Neural cell (in vitro differentiated cells): ENCODE measurements at regions not wholly inside any gene's neighbourhood (a gene's known extent, or its start where the extent isn't known, plus 50 kb on each side); places are given as distances from the start of the nearest gene placed in this dataset.

Experiments used
- H2AFZ ChIP-seq: fragments of 200-600, 300-800 bp; sonication (generic), shearing (Covaris generic); 2 replicates; pipeline ENCODE4 v1.6.0; 2014; ENCODE audit warnings: low read depth, mild to moderate bottlenecking, antibody characterized with exemption, low read length, moderate library complexity
- H3F3A ChIP-seq: fragments of 200-600 bp; shearing (Covaris generic); 2 replicates; pipeline ENCODE4 v1.6.1; 2016; ENCODE audit warnings: mild to moderate bottlenecking, moderate library complexity, mixed read lengths, antibody characterized with exemption, low read length; ENCODE audit not compliant: insufficient read depth, poor library complexity, severe bottlenecking
- H3K27ac ChIP-seq: fragments of 200-600, 300-800 bp; sonication (generic), shearing (Covaris generic); 2 replicates; pipeline ENCODE4 v1.5.1; 2014; ENCODE audit warnings: mild to moderate bottlenecking, low read length, moderate library complexity
- H3K27me3 ChIP-seq: fragments of 300-800, 200-600 bp; sonication (generic), shearing (Covaris generic); 2 replicates; pipeline ENCODE4 v1.6.0; 2014; ENCODE audit warnings: mild to moderate bottlenecking, low read depth, low read length, moderate library complexity; ENCODE audit not compliant: insufficient read depth
- H3K36me3 ChIP-seq: fragments of 300-800, 200-600 bp; sonication (generic), shearing (Covaris generic); 2 replicates; pipeline ENCODE4 v1.5.1; 2014; ENCODE audit warnings: mild to moderate bottlenecking, antibody characterized with exemption, low read length, moderate library complexity; ENCODE audit not compliant: insufficient read depth
- H3K4me2 ChIP-seq: fragments of 300-800, 200-600 bp; sonication (generic), shearing (Covaris generic); 2 replicates; pipeline ENCODE4 v1.6.0; 2014; ENCODE audit warnings: mild to moderate bottlenecking, low read length
- H3K4me3 ChIP-seq: fragments of 300-800, 200-600 bp; sonication (generic), shearing (Covaris generic); 2 replicates; pipeline ENCODE4 v1.5.1; 2014; ENCODE audit warnings: mild to moderate bottlenecking, low read length, moderate library complexity
- H3K79me2 ChIP-seq: fragments of 200-600 bp; shearing (Covaris generic); replicated peaks from 2 replicates; pipeline ENCODE4 v1.6.0; 2014; ENCODE audit warnings: mild to moderate bottlenecking, low read length, moderate library complexity; ENCODE audit not compliant: insufficient read depth
- H3K9ac ChIP-seq: fragments of 300-800, 200-600 bp; sonication (generic), shearing (Covaris generic); 2 replicates; pipeline ENCODE4 v1.6.1; 2016; ENCODE audit warnings: mild to moderate bottlenecking, low read length, mixed read lengths
- H3K9me2 ChIP-seq: fragments of 200-600 bp; shearing (Covaris generic); 2 replicates; pipeline ENCODE4 v1.6.1; 2016; ENCODE audit warnings: mild to moderate bottlenecking, low read length, mixed read lengths; ENCODE audit not compliant: insufficient read depth
- H3K9me3 ChIP-seq: fragments of 200-600, 300-800 bp; sonication (generic), shearing (Covaris generic); 2 replicates; pipeline ENCODE4 v1.6.1; 2016; ENCODE audit warnings: mild to moderate bottlenecking, mixed run types, low read length, moderate library complexity, mixed read lengths
- H4K20me1 ChIP-seq: fragments of 200-600 bp; shearing (Covaris generic); 2 replicates; pipeline ENCODE4 v1.6.1; 2016; ENCODE audit warnings: mild to moderate bottlenecking, mixed run types; ENCODE audit not compliant: insufficient read depth
- EP300 ChIP-seq: fragments of 450-650 bp; conservative IDR thresholded peaks from 2 replicates; pipeline ENCODE4 v1.6.1; 2014; ENCODE audit warnings: antibody characterized with exemption, mild to moderate bottlenecking, moderate library complexity; ENCODE audit not compliant: poor library complexity, severe bottlenecking
- EZH2 ChIP-seq: fragments of 200-600, 300-800 bp; shearing (Covaris generic), sonication (generic); IDR thresholded peaks from 2 replicates; pipeline ENCODE4 v1.6.1; 2014; ENCODE audit warnings: antibody characterized with exemption, low read length, borderline replicate concordance, mild to moderate bottlenecking; ENCODE audit not compliant: insufficient read depth, poor library complexity, severe bottlenecking
- MXI1 ChIP-seq: fragments of 450-650 bp; conservative IDR thresholded peaks from 2 replicates; pipeline ENCODE4 v1.6.1; 2014; ENCODE audit warnings: antibody characterized with exemption, mild to moderate bottlenecking; ENCODE audit not compliant: poor library complexity, severe bottlenecking
- POLR2AphosphoS5 ChIP-seq: IDR thresholded peaks from 2 replicates; pipeline ENCODE4 v1.6.1; 2012
- RAD21 ChIP-seq: fragments of 450-650 bp; conservative IDR thresholded peaks from 2 replicates; pipeline ENCODE4 v1.6.1; 2014; ENCODE audit warnings: antibody characterized with exemption, mild to moderate bottlenecking, moderate library complexity
- SMC3 ChIP-seq: fragments of 450-650 bp; conservative IDR thresholded peaks from 2 replicates; pipeline ENCODE4 v1.6.1; 2014; ENCODE audit warnings: antibody characterized with exemption, mild to moderate bottlenecking, moderate library complexity; ENCODE audit not compliant: poor library complexity
- TAF1 ChIP-seq: IDR thresholded peaks from 2 replicates; pipeline ENCODE4 v1.6.1; 2012; ENCODE audit warnings: low read depth
- TF ChIP-seq, protein P1 (sequence below): fragments of 450-650 bp; IDR thresholded peaks from 2 replicates; pipeline ENCODE4 v1.5.1; 2014; ENCODE audit warnings: antibody characterized with exemption, mild to moderate bottlenecking, moderate library complexity; ENCODE audit not compliant: poor library complexity, severe bottlenecking
- TF ChIP-seq, protein P2 (sequence below): IDR thresholded peaks from 2 replicates; pipeline ENCODE4 v1.6.1; 2012; ENCODE audit warnings: borderline replicate concordance

DNA sequence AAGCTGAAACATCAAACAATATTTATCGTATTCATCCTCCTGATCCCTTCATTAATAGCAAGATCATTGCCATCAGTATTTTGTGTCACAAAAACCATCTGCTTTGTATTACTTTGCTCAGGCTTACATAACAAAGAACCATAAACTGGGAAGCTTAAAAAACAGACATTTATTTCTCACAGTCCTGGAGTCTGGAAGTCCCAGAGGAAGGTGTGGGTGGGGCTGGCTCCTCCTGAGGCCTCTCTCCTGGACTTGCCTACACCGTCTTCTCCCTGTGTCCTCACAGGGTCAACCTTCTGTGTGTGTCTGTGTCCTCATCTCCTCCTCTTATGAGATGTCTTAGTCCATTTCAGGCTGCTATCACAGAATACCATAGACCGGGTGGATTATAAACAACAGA is 61.3 kb upstream of the MXRA5 start:
- no peak for TF ChIP-seq POLR2AphosphoS5
- no peak for TF ChIP-seq SMC3
- TF ChIP-seq, protein P1, sequence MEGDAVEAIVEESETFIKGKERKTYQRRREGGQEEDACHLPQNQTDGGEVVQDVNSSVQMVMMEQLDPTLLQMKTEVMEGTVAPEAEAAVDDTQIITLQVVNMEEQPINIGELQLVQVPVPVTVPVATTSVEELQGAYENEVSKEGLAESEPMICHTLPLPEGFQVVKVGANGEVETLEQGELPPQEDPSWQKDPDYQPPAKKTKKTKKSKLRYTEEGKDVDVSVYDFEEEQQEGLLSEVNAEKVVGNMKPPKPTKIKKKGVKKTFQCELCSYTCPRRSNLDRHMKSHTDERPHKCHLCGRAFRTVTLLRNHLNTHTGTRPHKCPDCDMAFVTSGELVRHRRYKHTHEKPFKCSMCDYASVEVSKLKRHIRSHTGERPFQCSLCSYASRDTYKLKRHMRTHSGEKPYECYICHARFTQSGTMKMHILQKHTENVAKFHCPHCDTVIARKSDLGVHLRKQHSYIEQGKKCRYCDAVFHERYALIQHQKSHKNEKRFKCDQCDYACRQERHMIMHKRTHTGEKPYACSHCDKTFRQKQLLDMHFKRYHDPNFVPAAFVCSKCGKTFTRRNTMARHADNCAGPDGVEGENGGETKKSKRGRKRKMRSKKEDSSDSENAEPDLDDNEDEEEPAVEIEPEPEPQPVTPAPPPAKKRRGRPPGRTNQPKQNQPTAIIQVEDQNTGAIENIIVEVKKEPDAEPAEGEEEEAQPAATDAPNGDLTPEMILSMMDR = no peak
- TF ChIP-seq RAD21 = no peak
- TF ChIP-seq TAF1 = no peak
- TF ChIP-seq, protein P2, sequence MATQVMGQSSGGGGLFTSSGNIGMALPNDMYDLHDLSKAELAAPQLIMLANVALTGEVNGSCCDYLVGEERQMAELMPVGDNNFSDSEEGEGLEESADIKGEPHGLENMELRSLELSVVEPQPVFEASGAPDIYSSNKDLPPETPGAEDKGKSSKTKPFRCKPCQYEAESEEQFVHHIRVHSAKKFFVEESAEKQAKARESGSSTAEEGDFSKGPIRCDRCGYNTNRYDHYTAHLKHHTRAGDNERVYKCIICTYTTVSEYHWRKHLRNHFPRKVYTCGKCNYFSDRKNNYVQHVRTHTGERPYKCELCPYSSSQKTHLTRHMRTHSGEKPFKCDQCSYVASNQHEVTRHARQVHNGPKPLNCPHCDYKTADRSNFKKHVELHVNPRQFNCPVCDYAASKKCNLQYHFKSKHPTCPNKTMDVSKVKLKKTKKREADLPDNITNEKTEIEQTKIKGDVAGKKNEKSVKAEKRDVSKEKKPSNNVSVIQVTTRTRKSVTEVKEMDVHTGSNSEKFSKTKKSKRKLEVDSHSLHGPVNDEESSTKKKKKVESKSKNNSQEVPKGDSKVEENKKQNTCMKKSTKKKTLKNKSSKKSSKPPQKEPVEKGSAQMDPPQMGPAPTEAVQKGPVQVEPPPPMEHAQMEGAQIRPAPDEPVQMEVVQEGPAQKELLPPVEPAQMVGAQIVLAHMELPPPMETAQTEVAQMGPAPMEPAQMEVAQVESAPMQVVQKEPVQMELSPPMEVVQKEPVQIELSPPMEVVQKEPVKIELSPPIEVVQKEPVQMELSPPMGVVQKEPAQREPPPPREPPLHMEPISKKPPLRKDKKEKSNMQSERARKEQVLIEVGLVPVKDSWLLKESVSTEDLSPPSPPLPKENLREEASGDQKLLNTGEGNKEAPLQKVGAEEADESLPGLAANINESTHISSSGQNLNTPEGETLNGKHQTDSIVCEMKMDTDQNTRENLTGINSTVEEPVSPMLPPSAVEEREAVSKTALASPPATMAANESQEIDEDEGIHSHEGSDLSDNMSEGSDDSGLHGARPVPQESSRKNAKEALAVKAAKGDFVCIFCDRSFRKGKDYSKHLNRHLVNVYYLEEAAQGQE = no peak
- TF ChIP-seq EZH2 = no peak
- no peak for TF ChIP-seq MXI1
- no peak for TF ChIP-seq EP300
- Histone ChIP-seq H3K36me3 (no peaks in the 10 kb centered on the region), H2AFZ (no peak overlapping the region), H3K4me2 (no peak overlapping the region), H3K9me2 (no peaks in the 10 kb centered on the region), H3K27me3 (no peaks in the 10 kb centered on the region), H3K27ac (no peak overlapping the region), H3K4me3 (no peak overlapping the region), H4K20me1 (no peaks in the 10 kb centered on the region), H3F3A (no peaks in the 10 kb centered on the region), H3K79me2 (no peaks in the 10 kb centered on the region), H3K9ac (no peak overlapping the region), H3K9me3 (no peaks in the 10 kb centered on the region)

DNA sequence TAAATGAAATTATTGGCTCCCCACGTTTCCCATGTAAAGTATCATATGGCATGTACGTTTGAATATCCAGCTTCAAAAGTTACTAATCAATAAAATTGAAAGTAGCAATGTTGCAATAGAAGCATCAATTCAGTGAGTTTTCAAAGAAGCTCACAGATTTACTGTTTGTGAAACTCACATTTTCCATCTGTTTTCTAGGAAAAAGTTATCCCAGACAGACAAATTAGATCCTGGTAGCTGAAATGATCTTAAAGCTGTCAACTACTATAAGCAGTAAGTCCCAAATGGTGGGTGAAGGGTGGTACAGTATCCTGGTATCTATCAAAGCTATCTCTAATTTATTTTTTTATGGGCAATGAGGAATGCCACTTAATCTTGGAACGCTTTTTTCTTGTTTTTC is 60.7 kb upstream of the MXRA5 start:
- H3K27me3 ChIP-seq = no peaks in the 10 kb centered on the region
- no peaks in the 10 kb centered on the region for H3K79me2 ChIP-seq
- TF ChIP-seq RAD21 = no peak
- no peak for TF ChIP-seq EP300
- TF ChIP-seq POLR2AphosphoS5 = no peak
- TF ChIP-seq SMC3 = no peak
- TF ChIP-seq, protein P1 = no peak
- no peak for TF ChIP-seq EZH2
- TF ChIP-seq, protein P2 = no peak
- TF ChIP-seq TAF1 = no peak
- TF ChIP-seq MXI1 = no peak
- H2AFZ ChIP-seq = no peak overlapping the region
- H3K36me3 ChIP-seq = no peaks in the 10 kb centered on the region
- no peaks in the 10 kb centered on the region for H3F3A ChIP-seq
- H3K9me2 ChIP-seq = no peaks in the 10 kb centered on the region
- no peaks in the 10 kb centered on the region for H4K20me1 ChIP-seq
- no peak overlapping the region for H3K27ac ChIP-seq
- H3K9me3 ChIP-seq = no peaks in the 10 kb centered on the region
- H3K9ac ChIP-seq = no peak overlapping the region
- H3K4me2 ChIP-seq = no peak overlapping the region
- H3K4me3 ChIP-seq = no peak overlapping the region
